Keratinocyte (primary cell): ENCODE measurements at regions not wholly inside any gene's neighbourhood (a gene's known extent, or its start where the extent isn't known, plus 50 kb on each side); places are given as distances from the start of the nearest gene placed in this dataset.

ENCODE experiments used
- EZH2 ChIP-seq: IDR thresholded peaks from one replicate; pipeline ENCODE4 v1.6.1; 2012; ENCODE audit warnings: inconsistent platforms, mild to moderate bottlenecking, low read length, moderate library complexity
- TF ChIP-seq, protein P1 (sequence below), 3 experiments: IDR thresholded peaks in 1 of 3; conservative IDR thresholded peaks in 1 of 3; optimal IDR thresholded peaks in 1 of 3; 2 replicates in 2 of 3; 3 replicates in 1 of 3; pipeline versions ENCODE3 to v1.5.1; 2011; ENCODE audit warnings: low read length in 3 of 3, mild to moderate bottlenecking in 3 of 3, moderate library complexity in 2 of 3, control low read depth in 1 of 3, inconsistent platforms in 1 of 3; ENCODE audit not compliant: insufficient read depth in 2 of 3; ENCODE audit errors: extremely low read depth in 1 of 3

DNA sequence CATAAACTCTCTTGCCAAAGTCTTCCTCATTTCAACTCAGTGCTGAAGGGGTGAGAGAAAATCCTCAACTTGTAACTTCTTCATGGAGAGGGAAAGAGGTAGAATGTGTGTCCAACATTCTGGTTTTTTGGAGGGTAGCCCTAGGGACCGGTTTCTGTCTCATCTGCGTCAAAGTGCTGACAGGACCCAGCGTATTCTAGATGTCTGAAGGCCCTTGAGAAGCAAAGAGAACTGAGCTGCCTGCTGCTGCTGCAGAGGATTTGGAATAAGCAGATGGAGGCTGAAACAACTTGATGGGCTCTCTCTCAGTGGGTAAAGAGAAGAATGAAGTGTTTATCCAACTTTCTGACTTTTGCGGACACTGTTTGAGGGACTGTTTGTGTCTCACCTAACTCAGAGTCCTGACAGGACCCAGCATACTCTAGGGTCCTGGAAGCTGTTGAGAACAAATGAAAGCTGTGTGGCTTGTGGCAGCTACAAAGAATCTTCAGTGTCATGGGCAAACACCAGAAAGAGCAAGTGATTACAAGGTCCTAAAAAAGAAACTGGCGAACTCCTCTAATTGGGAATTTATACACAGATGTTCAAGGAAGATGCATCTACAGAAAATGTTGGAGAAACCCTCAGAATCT is 174.4 kb downstream of the SI start:
- TF ChIP-seq, protein P1, sequence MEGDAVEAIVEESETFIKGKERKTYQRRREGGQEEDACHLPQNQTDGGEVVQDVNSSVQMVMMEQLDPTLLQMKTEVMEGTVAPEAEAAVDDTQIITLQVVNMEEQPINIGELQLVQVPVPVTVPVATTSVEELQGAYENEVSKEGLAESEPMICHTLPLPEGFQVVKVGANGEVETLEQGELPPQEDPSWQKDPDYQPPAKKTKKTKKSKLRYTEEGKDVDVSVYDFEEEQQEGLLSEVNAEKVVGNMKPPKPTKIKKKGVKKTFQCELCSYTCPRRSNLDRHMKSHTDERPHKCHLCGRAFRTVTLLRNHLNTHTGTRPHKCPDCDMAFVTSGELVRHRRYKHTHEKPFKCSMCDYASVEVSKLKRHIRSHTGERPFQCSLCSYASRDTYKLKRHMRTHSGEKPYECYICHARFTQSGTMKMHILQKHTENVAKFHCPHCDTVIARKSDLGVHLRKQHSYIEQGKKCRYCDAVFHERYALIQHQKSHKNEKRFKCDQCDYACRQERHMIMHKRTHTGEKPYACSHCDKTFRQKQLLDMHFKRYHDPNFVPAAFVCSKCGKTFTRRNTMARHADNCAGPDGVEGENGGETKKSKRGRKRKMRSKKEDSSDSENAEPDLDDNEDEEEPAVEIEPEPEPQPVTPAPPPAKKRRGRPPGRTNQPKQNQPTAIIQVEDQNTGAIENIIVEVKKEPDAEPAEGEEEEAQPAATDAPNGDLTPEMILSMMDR (optimal IDR thresholded peaks at IDR 0.05 in 1 of 3, IDR thresholded peaks at IDR 0.05 in 1 of 3, conservative IDR thresholded peaks at IDR 0.05 in 1 of 3; ENCODE audit: extremely low read depth in 1 of 3, insufficient read depth in 2 of 3, low read length in 3 of 3), result no peak
- TF ChIP-seq EZH2, result no peak
